Fibroblast of skin of left biceps (primary cell): ENCODE measurements at regions not wholly inside any gene's neighbourhood (a gene's known extent, or its start where the extent isn't known, plus 50 kb on each side); places are given as distances from the start of the nearest gene placed in this dataset.

ENCODE experiments used
- DNase-seq, 2 experiments: peaks; one replicate each; pipeline ENCODE4 v3.0.0-alpha.2; 2013; ENCODE audit warnings: low read depth in 2 of 2

DNA sequence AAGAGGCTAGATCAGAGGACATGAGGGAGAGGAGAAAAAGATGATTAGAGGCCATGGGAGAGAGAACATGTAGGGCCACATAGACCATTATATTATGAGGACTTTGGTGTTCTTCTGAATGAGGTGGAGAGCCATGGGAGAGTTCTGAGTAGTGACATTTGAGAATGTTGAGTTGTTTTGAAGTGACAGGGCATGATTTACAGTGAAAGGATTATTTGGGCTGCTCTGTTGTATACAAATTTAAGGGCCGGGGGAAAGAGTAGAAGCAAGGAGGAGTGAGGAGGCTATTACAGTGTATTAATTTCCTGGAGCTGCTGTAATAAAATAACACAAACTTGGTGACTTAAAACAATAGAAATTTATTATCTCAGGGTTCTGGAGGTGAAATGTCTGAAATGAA lies 102.5 kb upstream of the RGS4 start:
- DNase-seq = no peak

DNA sequence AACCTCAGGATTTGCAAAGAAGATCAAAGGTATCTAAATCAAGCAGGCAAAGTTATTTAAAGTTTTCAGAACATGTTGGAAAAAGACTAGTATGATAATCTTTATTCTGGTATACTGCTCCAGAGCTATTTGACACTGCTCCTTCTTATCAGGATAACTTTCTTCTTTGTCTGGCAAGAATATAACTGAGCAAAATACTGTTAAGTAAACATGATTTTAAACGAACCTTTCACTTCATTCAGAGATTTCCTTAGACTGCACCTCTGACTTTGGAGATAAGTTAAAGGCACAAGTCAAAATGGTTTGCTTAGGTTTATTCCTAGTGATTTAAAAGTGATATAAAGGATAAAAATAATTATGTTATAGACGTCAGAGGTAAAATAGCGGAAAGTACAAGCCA lies 103.9 kb upstream of the CCDC190 start:
- DNase-seq = no peak

DNA sequence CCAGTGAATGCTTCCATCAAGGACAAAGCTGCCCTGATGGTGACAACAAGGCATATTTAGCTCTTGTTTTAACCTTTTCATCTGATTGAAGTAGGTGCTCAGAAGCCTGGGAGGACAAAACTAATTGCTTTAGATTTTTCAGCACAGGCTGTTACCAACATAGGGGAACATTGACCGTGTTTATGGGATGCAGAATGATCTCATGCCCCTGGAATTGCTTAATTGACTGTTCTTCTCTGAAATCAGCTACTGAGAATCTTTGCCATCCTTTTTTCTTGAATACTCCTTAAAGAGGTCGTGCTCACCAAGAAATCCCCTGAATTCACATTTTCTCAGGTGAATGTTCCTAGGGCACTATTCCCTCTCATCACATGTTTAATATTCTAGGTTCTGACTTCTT lies 95.9 kb upstream of the CCDC190 start:
- no peak for DNase-seq

DNA sequence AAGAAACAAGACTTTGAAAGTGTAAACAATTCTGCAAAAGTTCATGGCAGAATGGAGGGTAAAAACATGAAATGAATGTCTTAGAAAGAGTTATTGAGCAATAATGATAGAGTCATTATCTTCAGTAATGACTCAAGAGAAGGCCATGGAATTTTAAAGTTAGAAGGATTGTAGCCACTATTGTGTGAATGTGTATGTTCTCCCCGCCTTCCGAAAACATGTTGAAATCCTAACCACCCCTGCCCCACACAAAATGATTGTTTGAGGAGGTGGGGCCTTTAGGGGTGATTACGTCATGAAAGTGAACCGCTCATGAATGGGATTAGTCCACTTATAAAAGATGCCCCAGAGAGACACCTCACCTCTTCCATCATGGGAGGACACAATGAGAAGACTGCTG lies 93.8 kb upstream of the CCDC190 start:
- no peak for DNase-seq

DNA sequence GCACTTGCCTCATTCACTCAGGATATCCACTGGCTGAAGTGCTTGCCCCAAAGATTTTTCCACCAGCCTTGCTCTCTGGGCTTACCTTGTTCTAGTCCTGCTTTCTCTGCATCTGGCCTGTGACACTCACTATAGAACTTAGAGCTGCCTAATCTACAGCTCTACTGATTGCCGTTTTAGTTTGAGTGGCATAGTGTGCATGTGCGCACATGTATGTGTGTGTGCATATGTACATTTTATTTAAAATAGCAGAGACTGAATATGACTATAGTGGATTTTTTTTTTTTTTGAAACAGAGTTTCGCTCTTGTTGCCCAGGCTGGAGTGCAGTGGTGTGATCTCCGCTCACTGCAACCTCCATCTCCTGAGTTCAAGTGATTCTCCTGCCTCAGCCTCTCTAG lies 92.0 kb upstream of the CCDC190 start:
- no peak for DNase-seq

DNA sequence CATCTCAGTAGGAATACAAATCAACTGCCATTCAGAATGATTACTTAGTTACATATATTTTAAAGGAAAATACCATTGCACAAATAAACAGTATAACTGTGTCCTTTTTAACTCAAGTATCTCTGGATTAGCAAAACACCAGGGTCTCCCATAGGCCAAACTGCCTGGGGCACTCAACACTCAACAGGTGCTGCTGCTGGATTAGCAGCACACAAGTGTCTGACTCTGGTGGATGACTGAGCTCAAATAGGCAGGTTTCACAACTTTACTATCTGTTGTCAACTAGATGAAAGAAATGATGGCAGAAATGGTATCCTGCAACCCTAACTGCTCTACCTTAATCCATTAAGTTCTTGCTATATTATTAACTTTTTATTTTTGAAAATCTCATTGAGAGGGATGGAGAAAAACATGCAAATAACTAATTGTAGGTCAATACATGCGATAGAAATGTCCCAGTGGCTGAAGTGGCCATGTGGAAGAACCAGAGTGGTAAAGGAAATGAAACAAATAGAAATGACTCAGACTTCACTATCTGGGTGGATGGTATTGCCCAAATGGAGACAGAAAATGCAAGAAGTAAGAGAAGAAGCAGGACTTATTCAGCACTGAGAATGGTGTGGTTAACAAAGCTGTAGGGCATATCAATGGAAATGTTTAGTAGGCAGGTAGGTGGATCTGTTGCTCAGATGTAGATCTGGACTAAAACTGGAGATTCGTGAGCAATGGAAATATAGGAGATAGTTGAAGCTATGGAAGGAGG lies 90.8 kb upstream of the CCDC190 start:
- no peak for DNase-seq

DNA sequence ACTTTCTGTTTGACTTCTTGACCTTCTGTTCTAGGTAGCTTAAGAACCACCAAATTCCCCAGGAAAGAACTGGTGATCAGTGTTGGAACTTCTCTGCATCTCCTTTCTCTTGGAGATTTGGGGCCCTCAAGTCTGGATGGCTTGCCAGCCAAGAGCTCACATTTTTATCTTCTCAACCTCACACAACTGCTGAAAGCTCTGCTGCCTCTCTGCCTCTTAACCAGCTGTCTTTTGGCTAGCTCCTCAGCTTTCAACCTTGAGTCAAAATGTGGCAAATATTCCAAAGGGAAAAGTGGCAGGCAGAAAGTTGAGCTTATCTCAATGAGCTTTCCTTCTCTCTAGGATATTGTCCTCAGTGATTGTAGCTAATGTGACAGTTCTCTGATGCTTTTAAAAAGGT lies 89.2 kb upstream of the CCDC190 start:
- no peak for DNase-seq

DNA sequence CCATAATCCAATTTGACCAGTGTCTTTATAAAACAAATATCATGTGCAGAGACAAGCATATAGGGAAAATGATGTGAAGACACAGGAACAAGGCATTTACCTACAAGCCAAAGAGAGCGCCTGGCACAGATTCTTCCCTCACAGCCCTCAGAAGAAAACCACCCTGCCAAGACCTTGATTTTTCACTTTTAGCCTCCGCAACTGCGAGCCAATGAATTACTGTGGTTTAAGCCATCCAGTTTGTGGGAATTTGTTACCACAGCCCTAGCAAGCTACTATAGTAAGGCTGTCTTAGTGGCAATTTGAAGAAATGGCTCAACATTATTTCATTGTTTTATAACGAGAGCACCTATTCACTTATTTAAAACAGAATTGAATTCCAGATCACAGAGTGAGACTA lies 85.7 kb upstream of the CCDC190 start:
- no peak for DNase-seq

DNA sequence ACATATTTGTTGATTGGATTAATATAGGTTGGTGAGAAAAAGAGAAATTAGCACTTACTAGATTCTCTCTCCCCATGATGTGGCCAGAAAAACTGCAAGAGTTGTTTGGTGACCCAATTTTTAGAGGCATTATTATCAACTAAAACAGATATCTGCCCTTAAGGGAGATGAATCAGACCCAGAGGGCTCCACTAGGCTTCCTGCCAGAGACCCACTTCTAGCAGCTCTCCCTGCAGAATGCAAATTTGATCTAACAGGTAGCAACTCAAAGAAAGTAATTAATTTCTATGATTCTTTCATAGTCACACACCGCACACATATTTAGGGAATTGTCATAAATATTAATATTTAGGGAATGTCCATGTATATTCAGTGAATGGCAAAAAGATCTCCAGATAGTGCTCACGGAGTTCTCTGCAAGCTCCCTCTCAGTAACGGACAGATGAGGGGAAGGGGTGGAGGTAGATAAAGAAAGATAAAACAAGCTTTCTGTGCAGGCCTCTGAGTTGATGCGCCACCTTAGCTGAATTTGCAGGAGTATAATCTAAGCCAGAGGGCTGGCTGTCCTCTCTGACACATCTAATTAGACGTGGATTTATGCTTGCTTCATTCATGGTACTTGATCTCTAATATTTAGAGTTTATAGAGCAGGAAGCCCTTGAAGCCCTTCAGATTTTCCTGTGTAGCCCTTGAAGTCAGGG lies 84.1 kb upstream of the CCDC190 start:
- no peak for DNase-seq

DNA sequence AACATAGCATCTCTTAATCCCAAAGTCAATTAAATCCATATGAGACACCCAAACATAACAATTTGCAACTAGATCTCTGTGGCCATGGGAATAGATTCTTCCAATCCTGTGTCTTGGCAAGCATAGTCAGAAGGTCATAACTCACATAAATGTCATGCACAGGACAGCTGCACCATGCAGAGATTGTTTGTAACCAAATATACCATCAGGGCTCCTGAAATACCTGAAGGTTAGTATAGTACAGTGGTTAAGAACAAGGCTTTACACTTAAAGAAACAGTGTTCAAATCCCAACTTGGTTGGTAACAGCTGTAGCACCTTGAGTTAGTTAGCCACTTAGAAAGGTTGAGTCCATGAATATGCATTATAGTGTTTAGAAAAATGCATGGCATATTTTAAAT lies 82.6 kb upstream of the CCDC190 start:
- peak in 1 of 2 experiments; percentile 30 for DNase-seq

DNA sequence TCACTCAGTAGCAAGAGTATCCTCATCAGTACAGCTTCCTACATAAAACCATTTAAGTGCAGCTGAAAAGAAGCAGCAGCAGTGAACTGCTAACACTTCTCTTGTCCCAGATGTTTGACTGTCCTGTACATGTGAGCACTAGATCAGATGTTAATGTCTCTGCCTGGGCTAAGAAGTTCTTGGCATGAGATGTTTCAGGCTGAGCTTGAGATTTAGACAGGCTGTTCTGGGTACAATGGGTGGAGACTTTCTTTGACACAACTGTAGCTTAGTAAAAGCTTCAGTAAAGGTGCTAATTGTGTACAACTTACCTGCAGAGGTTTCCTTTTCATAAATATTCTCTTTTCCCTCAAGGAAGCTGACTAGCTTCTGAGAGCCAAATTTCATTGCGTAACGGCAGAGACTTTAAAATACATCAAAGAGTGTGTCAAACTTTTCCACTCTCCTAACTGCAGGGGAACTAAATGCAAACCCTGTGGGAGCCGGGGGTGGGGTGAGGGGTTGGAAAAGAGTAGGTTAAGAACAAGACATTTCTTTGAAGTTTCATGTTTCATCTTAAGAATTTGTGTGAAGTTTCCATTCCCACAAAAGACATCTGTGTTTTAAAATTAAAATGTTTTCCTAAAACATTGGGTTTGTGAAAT lies 82.1 kb upstream of the CCDC190 start:
- DNase-seq = peak in 1 of 2 experiments; percentile 22

DNA sequence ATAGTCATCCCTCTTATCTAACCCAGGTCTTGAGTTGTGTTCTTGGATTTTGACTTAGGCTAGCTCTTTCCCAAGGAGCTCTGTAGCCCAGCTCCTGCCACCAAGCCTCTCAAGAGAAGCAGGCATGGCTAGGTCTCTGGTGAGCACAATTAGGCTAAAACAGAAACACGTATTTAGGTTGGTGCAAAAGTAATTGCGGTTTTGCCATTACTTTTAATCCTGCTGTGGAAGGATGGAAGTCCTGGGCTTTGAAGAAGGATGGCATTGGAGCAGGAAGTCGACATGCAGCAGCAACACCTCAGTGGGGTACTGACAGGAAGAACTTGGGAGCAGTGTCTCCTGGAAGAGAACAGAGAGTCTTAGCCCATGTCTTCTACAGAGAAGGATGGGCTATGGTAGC lies 80.0 kb upstream of the CCDC190 start:
- no peak for DNase-seq

DNA sequence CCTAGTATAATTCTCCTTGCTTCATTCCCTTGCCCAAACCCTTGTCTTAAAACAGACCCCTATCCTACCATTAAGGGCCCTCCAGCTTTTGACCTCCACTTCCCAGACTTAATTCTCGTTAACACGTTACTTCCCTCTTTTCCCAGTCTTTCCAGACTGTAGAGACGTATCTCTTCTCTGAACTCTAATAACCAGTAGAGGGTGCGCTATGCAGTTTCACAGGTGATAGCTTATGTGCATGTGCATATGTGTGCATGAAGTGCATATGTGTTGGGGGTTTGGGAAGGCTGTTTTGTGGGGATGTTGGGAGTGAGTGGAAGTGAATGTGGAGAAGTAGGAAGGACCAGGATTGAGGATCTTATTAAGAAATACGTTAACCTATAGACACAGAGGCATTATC lies 78.1 kb upstream of the CCDC190 start:
- no peak for DNase-seq

DNA sequence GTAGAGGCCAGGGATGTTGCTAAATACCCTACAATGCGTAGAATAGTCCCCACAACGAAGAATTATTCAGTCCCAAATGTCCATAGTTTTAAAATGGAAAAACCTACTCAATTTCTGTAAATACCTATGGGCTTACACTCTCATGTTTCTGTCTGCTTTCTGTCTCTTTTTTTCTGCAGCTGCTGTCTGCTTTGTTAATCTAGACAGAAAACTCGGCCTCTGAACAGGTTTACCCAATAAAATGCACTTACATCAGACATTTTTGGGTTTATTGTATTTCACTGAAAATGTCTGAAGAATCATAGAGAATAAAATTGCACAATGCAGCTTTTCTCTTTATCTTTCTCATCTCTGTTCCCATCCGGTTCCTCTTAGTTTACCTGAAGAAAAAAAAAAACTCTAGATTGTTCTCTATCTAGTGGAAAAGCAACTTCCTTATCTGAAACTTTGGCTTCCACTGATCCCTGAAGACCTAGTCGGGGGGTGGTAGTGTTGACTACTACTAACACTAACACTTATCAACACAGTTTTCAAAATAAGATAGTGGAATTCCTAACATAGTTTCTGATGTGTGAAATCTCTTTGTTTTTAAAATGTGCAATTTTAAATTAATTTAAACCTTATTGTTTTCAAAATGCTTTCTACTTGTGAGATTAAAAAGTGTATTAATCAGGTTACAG lies 76.9 kb upstream of the CCDC190 start:
- DNase-seq = no peak

DNA sequence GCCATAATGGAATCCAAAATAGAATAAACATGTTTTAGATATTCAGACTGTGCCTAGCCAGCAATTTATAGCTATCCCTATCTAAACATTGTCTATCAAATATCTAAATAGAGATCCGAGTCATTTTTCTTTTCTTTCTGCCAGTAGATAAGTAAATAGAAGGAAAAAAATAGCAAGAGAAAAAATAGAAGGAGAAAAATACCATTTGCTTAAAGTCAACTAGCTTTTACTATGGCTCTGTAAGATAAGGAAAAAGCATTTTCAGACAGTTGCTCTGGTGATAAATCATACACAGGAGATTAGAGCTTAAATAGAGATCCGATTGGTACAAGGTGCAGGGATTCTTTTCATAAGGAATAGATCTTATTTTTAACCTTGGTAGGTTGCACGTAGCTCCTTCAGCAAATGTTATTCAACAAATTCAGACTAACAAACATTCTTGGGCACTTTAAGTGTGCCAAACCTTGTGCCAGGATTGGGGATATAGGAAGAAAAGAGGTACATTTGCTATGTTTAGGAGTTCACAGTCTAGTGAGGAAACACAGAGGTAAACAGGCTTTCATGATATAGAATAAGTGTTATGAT lies 70.1 kb upstream of the CCDC190 start:
- no peak for DNase-seq

DNA sequence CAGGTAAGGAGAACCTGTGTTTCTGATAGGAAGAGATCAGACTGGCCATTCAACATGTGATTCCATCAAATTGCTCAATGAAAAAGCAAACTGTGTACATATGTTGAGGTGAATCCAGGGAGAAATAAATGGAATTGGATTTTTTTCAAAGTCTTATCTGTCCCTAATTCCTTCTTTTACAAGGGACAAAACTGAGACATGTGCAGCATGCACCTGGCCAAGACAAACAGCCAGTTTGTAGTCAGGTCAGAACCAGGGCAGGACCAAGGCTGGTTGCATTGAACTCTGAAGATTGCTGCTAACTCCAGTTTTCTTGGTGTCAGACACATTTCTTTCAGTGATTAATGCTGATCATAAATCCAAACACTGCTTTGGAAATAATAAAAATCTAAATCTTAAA lies 69.6 kb upstream of the CCDC190 start:
- no peak for DNase-seq

DNA sequence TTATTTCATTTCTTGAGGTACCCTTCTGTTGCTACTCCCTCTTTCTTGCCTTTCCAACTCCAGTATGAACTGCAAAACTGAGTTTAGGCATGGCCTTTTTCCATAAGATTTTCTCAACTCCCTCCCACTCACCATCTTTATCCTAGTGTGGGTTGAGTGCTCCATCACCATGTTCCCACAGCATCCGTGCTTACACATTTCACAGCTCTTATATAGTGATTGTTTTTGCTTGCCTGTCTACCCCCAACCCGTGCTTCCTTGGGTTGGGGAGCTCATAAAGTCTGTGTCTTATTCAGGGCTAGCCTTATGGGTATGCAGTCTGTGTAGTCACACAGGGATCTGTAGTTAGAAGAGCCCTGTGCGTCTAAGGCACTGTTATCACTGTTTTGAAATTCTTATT lies 68.2 kb upstream of the CCDC190 start:
- no peak for DNase-seq

DNA sequence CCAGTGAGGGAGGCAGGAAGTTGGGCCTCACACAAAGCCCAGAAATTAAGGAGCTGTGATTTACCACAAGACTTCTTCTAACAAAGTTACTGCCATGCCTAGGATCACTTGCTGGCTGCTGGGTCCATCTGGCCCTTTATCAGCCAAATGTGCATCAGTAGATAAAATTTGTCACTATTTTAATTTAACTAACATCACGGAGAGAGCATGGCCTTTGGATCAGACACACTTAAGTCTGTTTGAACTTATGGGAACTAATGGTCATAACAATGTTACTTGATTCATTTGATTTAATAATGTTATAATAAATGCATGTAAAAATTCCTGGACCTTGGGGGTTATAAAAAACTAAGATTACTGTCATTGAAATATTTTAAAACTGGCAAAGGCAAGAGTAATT lies 67.2 kb upstream of the CCDC190 start:
- no peak for DNase-seq

DNA sequence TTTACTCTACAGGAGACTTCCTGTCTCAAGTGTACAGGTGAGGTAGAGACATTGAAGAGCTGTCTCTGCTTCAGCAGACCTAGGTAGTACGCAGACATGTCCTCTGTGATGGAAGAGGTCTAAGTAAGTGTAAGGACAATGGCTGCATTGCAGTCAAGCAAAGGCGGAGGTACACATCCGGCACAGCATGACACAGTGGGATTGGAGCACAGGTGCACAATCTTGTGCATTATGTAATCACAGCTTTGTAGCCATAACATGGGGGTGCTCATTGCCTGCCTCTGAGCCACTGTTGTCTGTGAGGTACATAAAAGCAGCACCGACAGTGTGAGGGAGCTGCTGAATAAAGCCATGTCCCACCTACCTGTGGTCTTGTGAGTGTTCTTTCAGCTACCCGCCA lies 66.4 kb upstream of the CCDC190 start:
- DNase-seq = no peak

DNA sequence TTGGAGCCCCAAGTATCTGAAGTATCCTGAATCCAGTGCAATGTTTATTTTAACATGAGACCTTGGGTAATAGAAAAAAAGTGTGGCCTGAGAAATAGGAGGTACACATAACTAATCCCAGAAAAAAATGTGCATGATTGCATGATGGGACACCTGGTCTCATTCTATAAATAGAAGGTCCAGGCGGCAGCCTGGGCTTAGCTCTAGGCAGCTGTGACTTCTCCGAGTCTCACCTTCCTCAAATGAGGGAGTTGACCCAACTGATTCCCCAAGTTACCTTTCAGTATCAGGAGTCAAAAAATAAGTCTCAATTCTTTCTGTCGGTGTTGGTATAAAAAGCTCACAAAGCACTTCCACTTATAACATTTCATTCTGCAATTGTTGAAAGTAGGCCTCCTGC lies 65.9 kb upstream of the CCDC190 start:
- DNase-seq = no peak

DNA sequence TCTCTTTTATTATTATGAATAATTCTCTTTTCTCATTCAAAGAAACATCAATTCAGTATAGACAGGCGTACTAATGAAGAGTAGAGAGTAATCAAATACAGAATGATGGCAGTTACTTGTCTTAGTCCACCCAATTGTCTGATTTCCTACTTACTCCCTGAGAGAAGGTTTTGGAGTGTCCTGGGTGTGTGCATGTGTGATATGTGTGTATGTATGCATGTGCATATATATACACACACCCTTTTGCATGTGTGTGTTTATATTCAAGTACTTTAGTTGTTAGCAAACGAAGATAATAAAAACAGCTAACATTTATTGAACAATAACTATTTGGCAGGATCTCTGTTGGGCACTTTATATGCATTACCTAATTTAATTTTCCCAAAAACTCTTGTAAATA lies 63.2 kb upstream of the CCDC190 start:
- no peak for DNase-seq

DNA sequence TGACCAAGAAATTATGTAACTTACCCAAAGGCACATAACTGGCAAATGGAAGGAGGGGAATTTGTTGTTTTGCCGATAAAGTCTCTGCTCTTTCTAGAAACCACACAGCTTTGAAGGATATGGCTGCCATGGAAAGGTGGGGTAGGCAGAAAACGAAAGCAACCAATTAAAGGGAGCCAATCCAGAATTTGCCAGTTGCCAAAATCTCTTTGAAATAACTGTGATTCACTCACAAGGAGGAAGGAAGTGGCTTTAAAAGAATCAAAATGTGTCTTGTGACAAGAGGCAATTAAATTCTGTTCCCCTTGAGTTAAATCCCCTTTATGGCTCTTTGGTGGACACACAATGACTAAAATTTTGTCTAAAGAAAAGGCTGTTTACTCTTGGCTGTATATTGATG lies 61.2 kb upstream of the CCDC190 start:
- no peak for DNase-seq
